ENCODE measurements at regions not wholly inside any gene's neighbourhood (a gene's known extent, or its start where the extent isn't known, plus 50 kb on each side); places are given as distances from the start of the nearest gene placed in this dataset.

DNA sequence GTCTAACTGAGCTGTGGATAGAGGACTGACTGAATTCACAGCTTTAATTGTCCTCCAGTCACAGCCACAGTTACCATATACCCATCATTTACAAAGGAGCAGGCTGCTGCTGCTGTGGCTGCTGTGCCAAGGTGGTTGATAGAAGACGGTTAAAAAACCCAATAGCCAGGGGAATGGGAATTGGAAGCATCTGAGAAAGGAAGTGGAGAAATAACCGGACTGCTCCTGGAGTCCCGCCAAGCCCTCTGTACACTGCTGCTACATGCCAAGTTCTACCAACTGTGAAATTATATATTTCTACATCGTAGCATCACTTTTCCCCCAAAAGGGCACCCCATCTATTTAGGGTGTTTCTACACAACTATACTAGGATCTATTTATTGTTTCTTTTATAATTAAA is 279.7 kb upstream of the ARX start:
- Mint-ChIP-seq H3K4me1 (no peaks in the 10 kb centered on the region), H3K27ac (no peak overlapping the region), H3K9me3 (peaks cover 0 to 4% (median 0%) of the 10 kb centered on the region in 9 donors), H3K27me3 (no peaks in the 10 kb centered on the region), H3K36me3 (no peaks in the 10 kb centered on the region), H3K4me3 (no peak overlapping the region)
- no peak for ATAC-seq
- POLR2A ChIA-PET = no interaction called here
- no peak for DNase-seq

- H3K27me3 Mint-ChIP-seq = no peaks in the 10 kb centered on the region
- no peak for ATAC-seq
- POLR2A ChIA-PET = no interaction called here
- no peak overlapping the region for H3K4me3 Mint-ChIP-seq
- no peak overlapping the region for H3K27ac Mint-ChIP-seq
- H3K9me3 Mint-ChIP-seq = peaks cover 0 to 4% (median 0%) of the 10 kb centered on the region in 9 donors
- H3K36me3 Mint-ChIP-seq = no peaks in the 10 kb centered on the region
- H3K4me1 Mint-ChIP-seq = no peaks in the 10 kb centered on the region
- DNase-seq = no peak
Measured at GRCh38 chrX:25290132-25290531, 274.4 kb upstream of the ARX start.

- POLR2A ChIA-PET = no interaction called here
- H3K4me1 Mint-ChIP-seq = no peaks in the 10 kb centered on the region
Measured at GRCh38 chrX:25288676-25289075, 272.9 kb upstream of the ARX start.

DNA sequence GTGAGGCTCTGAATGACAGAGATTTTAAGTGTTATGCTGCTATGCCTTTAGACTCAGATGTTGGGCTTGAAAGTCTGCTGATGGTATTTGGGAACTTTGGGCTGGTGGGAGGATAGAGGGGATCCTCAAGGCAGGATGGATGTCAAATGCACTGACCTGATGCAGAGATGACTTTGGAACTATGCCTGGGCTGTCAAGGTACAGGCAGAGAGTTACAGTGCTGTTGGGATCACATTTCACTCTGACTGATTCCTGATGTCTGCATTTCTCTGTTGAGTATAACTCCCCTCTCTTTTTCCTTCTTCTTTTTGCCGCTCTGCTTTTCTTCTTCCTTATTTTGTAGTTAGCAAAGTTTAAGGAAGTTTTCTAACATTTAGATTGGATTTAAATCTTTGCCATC is 271.8 kb upstream of the ARX start:
- no peaks in the 10 kb centered on the region for H3K27me3 Mint-ChIP-seq
- POLR2A ChIA-PET = no interaction called here
- H3K27ac Mint-ChIP-seq = no peak overlapping the region
- no peaks in the 10 kb centered on the region for H3K4me1 Mint-ChIP-seq
- H3K9me3 Mint-ChIP-seq = peaks cover 0 to 2% (median 0%) of the 10 kb centered on the region in 9 donors
- peaks cover 0 to 4% (median 0%) of the 10 kb centered on the region in 3 donors for H3K36me3 Mint-ChIP-seq
- no peak overlapping the region for H3K4me3 Mint-ChIP-seq
- no peak for DNase-seq
- no peak for ATAC-seq

More at GRCh38 chrX:25288676-25289075, 272.9 kb upstream of the ARX start:
- Mint-ChIP-seq H3K9me3 (peaks cover 0 to 4% (median 0%) of the 10 kb centered on the region in 9 donors), H3K27ac (no peak overlapping the region), H3K36me3 (no peaks in the 10 kb centered on the region), H3K27me3 (no peaks in the 10 kb centered on the region), H3K4me3 (no peak overlapping the region)
- DNase-seq (no peak), ATAC-seq (no peak)

DNA sequence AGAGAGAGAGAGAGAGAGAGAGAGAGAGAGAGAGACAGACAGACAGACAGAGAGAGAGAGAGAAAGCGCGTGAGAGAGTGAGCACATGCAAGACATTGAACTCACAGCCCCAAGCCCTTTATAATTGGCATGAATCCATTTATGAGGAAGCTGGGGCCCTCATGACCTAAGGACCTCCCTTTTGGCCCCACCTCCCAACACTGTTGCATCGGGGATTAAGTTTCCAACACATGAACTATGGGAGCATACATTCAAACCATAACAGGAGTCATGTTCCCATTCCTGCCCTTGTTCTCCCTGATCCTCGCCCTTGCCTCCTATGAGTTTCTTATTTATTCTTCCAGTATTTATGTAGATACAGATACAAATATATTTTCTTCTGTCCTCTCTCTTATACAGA is 269.8 kb upstream of the ARX start:
- no peak for ATAC-seq
- peaks cover 0 to 4% (median 0%) of the 10 kb centered on the region in 3 donors for H3K36me3 Mint-ChIP-seq
- no peak overlapping the region for H3K27ac Mint-ChIP-seq
- peaks cover 0 to 5% (median 0%) of the 10 kb centered on the region in 9 donors for H3K9me3 Mint-ChIP-seq
- no peaks in the 10 kb centered on the region for H3K27me3 Mint-ChIP-seq
- DNase-seq = no peak
- no peak overlapping the region for H3K4me3 Mint-ChIP-seq
- H3K4me1 Mint-ChIP-seq = no peaks in the 10 kb centered on the region
- POLR2A ChIA-PET = no interaction called here

GRCh38 chrX:25279510-25279909 is 263.7 kb upstream of the ARX start:
- H3K4me1 Mint-ChIP-seq = no peaks in the 10 kb centered on the region
- peaks cover 0 to 3% (median 0%) of the 10 kb centered on the region in 9 donors for H3K9me3 Mint-ChIP-seq
- ATAC-seq = no peak
- H3K4me3 Mint-ChIP-seq = no peak overlapping the region
- no peaks in the 10 kb centered on the region for H3K27me3 Mint-ChIP-seq
- no peak overlapping the region for H3K27ac Mint-ChIP-seq
- DNase-seq = no peak
- POLR2A ChIA-PET = no interaction called here
- H3K36me3 Mint-ChIP-seq = peaks cover 0 to 4% (median 0%) of the 10 kb centered on the region in 3 donors

DNA sequence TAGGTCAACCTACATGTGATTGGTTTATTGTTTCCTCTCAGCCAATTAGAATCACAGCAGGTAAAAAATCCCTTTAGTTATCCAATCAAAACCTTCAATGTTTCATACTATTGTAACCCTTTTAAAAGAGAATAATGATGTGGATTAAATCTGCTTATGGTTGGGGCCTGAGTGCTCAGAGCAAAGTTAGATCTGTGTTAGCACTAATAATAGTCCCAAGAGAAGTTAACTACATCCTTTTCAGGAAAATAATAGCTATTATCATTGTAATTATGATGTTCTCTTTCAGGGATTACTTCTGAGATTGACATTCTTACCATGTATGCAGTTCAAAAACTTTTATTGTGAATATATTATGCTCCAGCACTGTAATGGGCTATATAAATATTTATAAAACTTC is 262.6 kb upstream of the ARX start:
- Mint-ChIP-seq H3K27ac (no peak overlapping the region), H3K4me1 (no peaks in the 10 kb centered on the region), H3K9me3 (peaks cover 0 to 6% (median 0%) of the 10 kb centered on the region in 9 donors), H3K36me3 (peaks cover 0 to 4% (median 0%) of the 10 kb centered on the region in 3 donors), H3K4me3 (no peak overlapping the region), H3K27me3 (no peaks in the 10 kb centered on the region)
- DNase-seq (no peak), ATAC-seq (no peak)
- POLR2A ChIA-PET = no interaction called here

DNA sequence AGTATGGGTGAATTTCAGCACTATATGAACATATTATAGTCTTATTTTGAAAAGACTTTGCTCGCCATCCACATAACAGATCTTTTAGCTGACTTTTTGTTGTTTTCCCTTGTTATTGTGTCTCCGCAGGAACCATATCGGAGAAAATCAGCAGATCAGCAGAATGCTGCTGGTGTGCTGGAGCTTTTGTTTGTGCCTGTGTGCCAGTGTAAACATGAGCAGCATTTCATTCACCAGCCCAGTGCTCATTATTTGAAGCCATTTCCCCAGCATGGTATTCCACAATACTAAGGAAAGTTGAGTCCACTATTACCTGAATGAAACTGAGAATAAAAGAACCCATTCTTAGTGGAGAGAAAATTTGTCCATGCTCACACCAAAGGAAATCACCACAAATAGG is 261.8 kb upstream of the ARX start:
- POLR2A ChIA-PET = no interaction called here
- Mint-ChIP-seq H3K4me1 (no peaks in the 10 kb centered on the region), H3K36me3 (no peaks in the 10 kb centered on the region), H3K4me3 (no peak overlapping the region), H3K9me3 (peaks cover 0 to 7% (median 0%) of the 10 kb centered on the region in 9 donors), H3K27ac (no peak overlapping the region), H3K27me3 (no peaks in the 10 kb centered on the region)
- ATAC-seq (no peak), DNase-seq (no peak)

- POLR2A ChIA-PET = no interaction called here
- Mint-ChIP-seq H3K27ac (no peak overlapping the region), H3K9me3 (peaks cover 0 to 5% (median 0%) of the 10 kb centered on the region in 9 donors), H3K4me3 (no peak overlapping the region), H3K36me3 (no peaks in the 10 kb centered on the region), H3K4me1 (no peaks in the 10 kb centered on the region), H3K27me3 (no peaks in the 10 kb centered on the region)
- DNase-seq (no peak), ATAC-seq (no peak)
Measured at GRCh38 chrX:25275159-25275558, 259.4 kb upstream of the ARX start.

- POLR2A ChIA-PET = no interaction called here
- Mint-ChIP-seq H3K9me3 (peaks cover 0 to 8% (median 0%) of the 10 kb centered on the region in 9 donors), H3K27ac (no peak overlapping the region), H3K4me1 (no peaks in the 10 kb centered on the region), H3K4me3 (no peak overlapping the region), H3K36me3 (no peaks in the 10 kb centered on the region), H3K27me3 (peaks cover 0 to 2% (median 0%) of the 10 kb centered on the region in 5 donors)
- ATAC-seq (no peak), DNase-seq (no peak)
Measured at GRCh38 chrX:25241461-25241860, 225.7 kb upstream of the ARX start.

GRCh38 chrX:25226151-25226550 is 210.4 kb upstream of the ARX start:
- ATAC-seq (no peak), DNase-seq (no peak)
- Mint-ChIP-seq H3K4me3 (no peak overlapping the region), H3K4me1 (no peaks in the 10 kb centered on the region), H3K9me3 (peaks cover 0 to 2% (median 0%) of the 10 kb centered on the region in 9 donors), H3K27me3 (no peaks in the 10 kb centered on the region), H3K27ac (no peak overlapping the region), H3K36me3 (no peaks in the 10 kb centered on the region)
- POLR2A ChIA-PET = no interaction called here

DNA sequence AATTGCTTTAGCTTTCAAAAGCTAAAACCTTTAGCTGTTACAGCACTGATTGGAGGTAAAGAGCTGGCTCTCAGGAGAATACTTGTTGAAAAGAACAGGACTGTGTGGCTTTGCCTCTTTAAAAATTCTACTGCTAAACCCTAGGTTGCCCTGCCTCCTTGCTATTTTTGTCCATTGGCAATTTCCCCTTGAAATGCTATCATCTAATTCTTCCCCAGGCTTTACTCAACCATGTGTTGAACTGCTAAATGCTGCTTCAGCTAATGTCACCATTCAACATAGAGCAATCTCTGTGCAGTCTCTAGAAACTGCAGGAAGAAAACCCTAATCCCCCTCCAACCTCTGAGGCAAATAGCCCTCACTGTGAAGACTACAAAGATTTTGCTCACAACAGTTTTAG is 203.7 kb upstream of the ARX start:
- peaks cover 0 to 3% (median 0%) of the 10 kb centered on the region in 9 donors for H3K9me3 Mint-ChIP-seq
- no peaks in the 10 kb centered on the region for H3K36me3 Mint-ChIP-seq
- H3K4me1 Mint-ChIP-seq = no peaks in the 10 kb centered on the region
- POLR2A ChIA-PET = no interaction called here
- H3K27me3 Mint-ChIP-seq = peaks cover 0 to 3% (median 0%) of the 10 kb centered on the region in 5 donors
- no peak overlapping the region for H3K27ac Mint-ChIP-seq
- ATAC-seq (no peak), DNase-seq (no peak)
- no peak overlapping the region for H3K4me3 Mint-ChIP-seq

DNA sequence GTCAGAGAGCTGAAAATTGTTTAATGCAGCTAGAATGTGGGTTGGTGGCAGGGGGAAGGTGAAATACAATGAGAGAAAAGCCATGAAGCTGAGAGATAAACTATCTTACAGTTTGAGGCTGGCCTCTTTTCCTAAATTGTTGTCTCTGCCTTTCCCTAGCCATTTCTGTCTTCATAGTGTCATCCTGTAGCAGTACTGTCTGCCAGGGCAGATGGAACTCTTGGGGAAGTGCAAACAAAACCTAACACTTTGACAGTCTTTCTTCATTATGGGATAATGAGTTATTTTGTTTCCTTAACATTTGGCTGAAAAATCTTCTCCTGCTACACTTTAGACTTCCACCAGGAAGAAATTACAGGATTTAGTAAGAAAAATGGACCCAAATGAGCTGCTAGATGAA is 197.8 kb upstream of the ARX start:
- H3K27me3 Mint-ChIP-seq = peaks cover 0 to 3% (median 2%) of the 10 kb centered on the region in 5 donors
- ATAC-seq (no peak), DNase-seq (no peak)
- H3K27ac Mint-ChIP-seq = no peak overlapping the region
- no peak overlapping the region for H3K4me3 Mint-ChIP-seq
- POLR2A ChIA-PET = no interaction called here
- no peaks in the 10 kb centered on the region for H3K36me3 Mint-ChIP-seq
- peaks cover 0 to 10% (median 0%) of the 10 kb centered on the region in 9 donors for H3K9me3 Mint-ChIP-seq
- H3K4me1 Mint-ChIP-seq = no peaks in the 10 kb centered on the region

GRCh38 chrX:25207803-25208475 is 192.2 kb upstream of the ARX start:
- Mint-ChIP-seq H3K4me1 (no peaks in the 10 kb centered on the region), H3K9me3 (peaks cover 0 to 8% (median 0%) of the 10 kb centered on the region in 9 donors), H3K27ac (no peak overlapping the region), H3K36me3 (no peaks in the 10 kb centered on the region), H3K4me3 (no peak overlapping the region), H3K27me3 (no peaks in the 10 kb centered on the region)
- DNase-seq (no peak), ATAC-seq (no peak)
- POLR2A ChIA-PET = no interaction called here

All from naive thymus-derived CD8-positive, alpha-beta T cell (primary cell).